ENCODE measurements at regions not wholly inside any gene's neighbourhood (a gene's known extent, or its start where the extent isn't known, plus 50 kb on each side); places are given as distances from the start of the nearest gene placed in this dataset.

DNA sequence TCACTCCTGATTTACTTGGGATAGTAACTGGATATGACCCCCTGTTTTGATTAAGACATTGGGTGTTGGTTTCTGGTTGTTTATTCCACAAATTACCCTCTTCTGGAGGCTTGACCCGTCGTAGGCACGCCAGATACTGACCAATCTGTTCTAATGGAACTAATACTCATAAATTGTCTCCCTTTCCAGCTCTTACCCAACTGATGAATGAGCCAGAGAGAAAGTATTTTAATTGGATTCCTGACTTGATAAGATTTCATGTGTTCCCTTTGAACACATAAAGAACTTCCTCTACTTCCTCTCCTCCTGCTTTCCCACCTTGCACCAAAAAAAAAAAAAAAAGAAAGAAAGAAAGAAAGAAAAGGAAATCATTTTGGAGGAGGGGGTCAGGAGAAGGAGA, 340.9 kb downstream of the PCNX1 start:
- TF ChIP-seq, protein P1, sequence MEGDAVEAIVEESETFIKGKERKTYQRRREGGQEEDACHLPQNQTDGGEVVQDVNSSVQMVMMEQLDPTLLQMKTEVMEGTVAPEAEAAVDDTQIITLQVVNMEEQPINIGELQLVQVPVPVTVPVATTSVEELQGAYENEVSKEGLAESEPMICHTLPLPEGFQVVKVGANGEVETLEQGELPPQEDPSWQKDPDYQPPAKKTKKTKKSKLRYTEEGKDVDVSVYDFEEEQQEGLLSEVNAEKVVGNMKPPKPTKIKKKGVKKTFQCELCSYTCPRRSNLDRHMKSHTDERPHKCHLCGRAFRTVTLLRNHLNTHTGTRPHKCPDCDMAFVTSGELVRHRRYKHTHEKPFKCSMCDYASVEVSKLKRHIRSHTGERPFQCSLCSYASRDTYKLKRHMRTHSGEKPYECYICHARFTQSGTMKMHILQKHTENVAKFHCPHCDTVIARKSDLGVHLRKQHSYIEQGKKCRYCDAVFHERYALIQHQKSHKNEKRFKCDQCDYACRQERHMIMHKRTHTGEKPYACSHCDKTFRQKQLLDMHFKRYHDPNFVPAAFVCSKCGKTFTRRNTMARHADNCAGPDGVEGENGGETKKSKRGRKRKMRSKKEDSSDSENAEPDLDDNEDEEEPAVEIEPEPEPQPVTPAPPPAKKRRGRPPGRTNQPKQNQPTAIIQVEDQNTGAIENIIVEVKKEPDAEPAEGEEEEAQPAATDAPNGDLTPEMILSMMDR (IDR thresholded peaks at IDR 0.05; ENCODE audit: insufficient read depth, low read length, poor library complexity, severe bottlenecking) = no peak
- TF ChIP-seq EZH2phosphoT487 (conservative IDR thresholded peaks at IDR 0.05; ENCODE audit: low read length) = no peak

Data from SU-DHL-6 (cell line).